Kidney capillary endothelial cell (primary cell): ENCODE measurements at regions not wholly inside any gene's neighbourhood (a gene's known extent, or its start where the extent isn't known, plus 50 kb on each side); places are given as distances from the start of the nearest gene placed in this dataset.

Experiments
- DNase-seq: peaks from one replicate; pipeline ENCODE4 v3.0.0-alpha.2; 2018; ENCODE audit warnings: low spot score

DNA sequence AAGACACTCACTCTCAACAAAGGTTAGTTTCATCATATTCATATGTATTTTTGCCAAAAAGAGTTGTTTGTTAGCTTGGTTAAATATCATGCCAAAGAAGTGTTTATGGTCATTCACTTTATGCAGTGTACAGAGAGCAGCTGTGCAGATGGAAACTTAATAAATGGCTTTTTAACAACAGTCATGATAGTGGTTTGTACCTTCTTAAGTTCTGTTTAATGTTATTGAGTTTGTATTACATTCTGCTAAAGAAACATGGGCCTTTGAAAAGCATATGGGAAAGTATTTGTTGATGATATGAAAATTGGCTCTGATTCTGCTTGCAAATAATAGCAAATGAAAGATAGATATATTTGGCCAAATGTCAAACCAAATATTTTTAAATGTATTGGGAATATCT, 607.3 kb downstream of the NCAM2 start:
- no peak for DNase-seq

DNA sequence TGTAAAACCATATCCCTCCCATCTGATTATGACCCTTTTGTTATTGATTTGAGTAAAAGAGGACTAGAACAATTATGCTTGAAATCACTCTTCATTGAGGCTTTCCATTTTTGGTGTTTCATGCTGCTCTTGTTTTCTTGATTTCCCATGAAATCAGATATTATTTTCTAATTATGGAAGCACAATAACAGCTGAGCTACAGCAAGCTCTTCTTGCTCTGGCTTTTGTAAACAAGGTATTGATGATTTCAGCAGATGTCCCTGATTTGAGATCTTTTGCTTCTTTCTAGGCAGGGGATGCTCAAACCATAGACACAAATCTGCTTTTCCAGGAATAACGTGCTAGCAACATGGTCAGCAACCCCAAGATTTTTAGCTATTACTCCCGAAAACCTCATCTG, 607.8 kb downstream of the NCAM2 start:
- no peak for DNase-seq

DNA sequence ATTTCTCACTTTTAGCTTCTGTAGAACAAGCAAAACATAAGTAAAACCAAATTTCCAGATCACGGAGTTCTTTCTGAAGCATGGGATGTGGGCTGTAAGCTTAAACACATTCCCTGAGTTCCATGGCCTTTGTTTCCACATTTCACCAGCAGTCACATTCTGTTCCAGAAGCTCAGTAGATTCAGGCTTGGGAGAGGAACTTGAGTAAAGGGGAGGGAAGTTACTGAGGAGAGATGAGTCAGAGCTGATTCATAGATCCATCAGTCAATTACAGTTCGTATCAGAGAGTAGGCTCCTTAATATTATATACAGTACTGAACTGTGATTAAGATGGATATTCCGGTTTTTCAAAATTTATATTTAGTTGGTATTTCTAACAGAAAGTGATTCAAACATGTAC, 614.3 kb downstream of the NCAM2 start:
- no peak for DNase-seq

DNA sequence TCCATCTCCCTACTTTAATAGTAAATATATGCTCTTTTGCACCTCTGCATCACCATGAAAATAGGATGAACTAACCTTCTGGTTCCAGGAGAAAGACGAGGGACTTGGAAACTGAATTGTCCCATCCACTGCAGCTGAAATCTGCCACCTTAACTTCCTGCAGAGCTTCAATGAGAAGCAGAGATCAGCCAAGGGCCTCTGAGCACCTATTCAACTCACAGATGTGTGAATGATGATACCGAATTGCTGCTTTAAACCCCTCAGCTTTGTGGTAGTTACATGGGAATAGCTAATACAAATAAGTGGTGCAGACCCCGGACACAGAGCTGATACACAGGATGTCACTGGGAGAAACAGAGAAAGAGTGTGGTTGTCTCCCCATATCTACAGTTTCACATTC, 616.8 kb downstream of the NCAM2 start:
- no peak for DNase-seq

DNA sequence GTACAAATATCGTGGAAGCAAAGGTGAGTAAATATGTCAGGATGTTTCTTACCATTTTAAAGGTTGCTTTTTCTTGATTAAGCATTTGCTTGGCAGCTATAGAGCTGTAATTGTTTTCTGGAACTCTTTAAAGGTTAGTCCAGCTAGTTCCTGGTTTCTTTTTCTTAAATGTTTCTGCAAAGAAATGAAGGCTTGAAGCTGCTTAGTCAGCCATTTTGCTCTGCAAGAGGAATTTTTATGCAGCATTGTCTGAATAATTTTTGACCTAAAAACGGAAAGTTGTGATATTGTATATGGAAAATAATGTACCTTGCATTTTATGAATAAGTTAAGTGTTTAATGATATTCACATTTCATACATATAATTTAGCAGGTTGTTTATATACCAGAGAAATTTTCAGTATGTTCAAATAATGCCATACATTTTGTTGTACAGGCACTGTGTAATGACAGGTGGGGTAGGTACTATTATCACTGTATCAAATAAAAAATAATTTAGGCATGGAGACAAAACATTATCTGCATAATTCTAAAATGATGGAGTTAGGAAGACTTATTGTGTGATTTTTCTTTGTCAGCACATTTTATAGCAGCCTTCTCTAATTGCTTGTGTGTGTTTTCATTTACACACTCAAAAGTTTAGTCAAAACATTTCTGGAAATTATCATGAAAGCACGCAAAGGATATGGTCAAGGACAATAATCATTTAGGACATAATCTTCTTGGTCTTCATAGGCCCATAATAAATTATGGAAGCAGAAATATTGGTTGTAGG, 624.4 kb downstream of the NCAM2 start:
- DNase-seq = no peak

DNA sequence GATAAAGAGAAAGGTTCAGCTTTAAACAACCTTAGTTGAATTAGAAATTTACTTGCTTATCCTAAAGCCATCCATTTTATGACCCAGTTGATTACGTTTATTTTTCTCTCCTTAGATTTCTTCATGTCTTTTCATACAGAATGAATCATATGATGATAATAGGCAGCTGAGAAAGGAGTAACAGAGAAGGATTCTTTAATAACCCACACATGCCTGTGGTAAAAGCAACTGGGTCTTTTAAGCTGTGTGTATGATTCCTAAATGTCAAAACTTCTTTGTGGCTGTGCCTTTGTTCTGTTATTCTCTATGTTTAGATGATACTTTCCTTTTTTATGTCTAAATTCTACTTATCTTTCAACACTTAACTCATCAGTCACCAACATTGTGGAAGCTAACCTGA, 626.5 kb downstream of the NCAM2 start:
- DNase-seq = no peak

DNA sequence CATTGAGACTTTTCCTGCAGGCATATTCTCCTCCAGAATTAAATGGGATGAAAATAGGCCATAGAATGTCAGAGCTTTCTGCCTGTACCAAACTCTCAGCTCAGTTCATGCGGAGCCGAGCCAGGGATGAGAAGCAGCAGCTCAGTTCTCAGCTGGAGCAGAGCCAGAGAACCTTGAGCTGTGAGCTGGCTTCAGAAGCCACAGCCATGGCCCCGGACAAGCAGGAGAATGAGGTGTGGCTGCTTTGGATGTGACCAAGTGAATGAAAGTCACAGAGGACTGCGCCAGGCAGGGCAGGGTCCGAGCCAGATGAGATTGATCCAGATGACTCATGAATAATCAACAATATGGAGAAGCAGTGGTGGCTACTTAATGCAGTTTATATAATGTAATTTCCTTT, 633.8 kb downstream of the NCAM2 start:
- no peak for DNase-seq

DNA sequence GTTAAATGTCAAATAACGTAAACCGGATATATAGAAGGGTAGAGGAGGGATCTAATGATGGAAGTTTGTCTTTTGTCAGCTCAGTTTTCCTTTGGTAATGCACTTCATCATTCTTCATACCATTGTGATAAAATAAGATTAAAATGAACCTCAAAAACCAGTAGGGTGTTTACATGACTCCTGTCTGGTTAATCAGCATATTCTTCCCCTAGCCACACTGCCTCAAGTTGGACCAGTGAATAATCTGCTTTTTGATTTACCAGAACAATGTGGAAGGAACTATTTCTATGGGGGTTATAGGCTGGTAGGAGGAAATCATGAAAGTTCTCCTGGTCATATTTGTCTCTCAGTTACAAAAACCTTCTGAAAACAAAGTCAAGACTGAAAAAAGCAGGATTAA, 634.7 kb downstream of the NCAM2 start:
- no peak for DNase-seq

DNA sequence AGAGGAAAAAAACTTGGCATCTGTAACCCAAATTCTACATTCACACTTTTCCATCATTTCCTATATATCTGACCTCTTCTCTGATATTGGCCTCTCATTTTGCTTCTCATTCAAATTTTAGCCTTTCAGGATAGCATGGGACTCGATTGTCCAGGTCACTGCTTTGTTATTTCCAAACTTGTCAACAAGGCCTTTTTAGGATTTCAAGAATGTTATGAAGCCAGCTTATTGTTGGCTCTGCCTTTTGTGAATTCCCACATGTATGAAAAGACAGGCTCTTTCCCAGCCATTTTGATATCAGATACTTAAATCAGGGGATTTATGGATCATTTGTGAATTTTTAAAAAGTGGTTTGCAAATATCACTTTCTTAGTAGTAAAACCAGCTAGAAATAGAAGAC, 663.5 kb downstream of the NCAM2 start:
- no peak for DNase-seq

DNA sequence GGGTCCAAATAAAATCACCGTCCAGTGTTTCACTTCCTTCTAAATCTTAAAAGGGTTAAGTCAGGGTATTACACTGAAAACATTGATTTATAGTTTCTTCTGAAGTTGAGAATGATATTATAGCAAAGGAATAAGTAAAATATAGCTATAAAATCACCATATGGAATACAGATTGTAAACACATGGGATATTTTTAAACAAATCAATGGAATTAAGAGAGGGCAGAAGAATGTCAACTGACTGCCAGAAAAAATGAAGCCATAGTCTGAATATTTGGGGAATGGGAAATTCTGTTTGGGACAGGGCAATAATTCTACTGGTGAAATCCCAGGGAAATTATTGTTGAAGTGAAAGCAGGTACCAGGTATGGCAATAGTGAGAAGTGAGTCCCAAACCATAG, 664.6 kb downstream of the NCAM2 start:
- no peak for DNase-seq

DNA sequence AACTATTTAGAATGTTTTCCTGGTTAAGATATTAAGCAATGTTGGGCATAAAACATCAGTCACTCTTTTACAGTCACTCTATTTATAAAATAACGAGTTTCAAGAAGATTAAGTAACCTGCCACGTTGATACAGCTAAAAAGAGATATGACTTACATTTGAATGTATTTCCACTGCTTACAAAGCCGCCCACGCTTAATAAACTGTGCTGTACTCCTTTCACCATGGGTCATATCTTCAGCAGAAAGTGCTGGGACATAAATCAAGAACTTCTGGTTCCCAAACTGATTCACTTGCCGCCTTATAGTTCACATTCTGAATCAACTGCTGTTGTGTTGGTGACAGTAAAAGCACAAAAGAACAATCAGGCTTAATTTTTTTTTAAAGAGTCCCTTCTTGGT, 666.7 kb downstream of the NCAM2 start:
- no peak for DNase-seq

DNA sequence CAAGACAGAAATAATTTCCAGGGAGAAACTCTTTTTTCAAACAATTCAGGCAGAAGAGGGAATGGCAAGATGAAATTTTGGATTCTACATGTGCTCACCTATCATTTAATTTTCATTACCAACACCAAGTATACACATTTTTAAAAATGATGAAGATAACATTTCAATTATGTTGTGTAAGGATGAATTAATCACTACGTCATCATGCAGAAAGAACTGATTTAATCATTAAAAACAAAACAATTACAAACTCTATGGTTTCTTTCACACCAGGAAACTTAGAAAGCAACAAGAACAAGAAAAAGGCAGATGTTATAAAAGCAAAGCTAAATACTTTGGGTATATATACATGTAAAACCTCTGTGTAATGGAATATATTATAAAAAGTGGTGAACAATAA, 668.5 kb downstream of the NCAM2 start:
- DNase-seq = no peak

DNA sequence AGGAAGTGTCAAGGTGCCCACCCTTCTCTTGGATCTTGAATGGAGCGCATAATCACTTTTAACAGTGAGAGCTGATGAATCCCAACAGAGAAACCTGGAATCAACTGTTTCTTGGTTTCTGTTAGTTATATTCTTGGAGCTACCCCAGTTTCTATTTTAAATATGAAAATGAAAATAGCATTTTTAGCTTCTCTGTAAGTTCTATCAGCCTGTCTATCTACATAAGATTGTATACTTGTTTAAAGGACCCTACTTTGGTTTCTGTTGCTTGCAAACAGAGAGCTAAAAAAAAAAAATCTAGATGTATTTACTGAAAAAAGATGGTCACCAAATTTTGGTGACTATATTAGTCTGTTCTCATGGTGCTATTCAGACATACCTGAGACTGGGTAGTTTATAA, 670.0 kb downstream of the NCAM2 start:
- DNase-seq = no peak

DNA sequence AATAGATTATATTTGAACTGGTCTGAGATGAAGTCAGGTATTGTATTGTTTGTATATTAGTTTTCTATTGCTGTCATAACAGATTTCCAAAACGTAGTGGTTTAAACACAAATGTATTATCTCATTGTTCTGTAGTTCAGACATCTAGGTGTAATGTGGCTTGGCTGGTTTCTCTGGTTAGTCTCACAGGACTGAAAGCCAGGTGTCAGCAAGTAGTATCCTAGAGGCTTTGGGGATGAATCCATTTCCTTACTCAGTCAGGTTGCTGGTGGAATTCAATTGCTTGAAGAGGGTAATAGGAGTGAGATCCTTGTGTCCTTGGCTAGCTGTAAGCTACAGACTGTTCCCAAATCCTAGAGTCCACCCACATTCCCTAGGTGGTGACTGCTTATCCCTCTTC, 675.8 kb downstream of the NCAM2 start:
- no peak for DNase-seq

DNA sequence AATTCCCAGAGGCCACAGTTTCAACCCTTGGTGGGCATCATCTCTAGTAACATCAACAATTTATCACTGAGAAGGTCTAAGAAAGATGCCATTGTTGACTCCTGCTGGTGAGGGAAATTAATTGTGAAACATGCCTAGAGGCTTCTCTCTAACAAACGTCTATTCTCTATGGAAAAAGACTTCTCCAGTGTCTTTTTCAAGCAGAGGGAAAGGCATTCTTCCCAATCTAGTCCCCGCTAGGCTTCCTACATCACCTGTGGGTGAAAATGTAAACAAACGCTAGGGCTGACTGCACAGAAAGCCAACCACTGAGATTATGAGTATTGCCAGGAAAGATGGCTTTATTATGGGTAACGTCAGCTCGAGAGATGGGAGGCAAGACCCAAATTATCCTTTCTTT, 677.4 kb downstream of the NCAM2 start:
- no peak for DNase-seq

DNA sequence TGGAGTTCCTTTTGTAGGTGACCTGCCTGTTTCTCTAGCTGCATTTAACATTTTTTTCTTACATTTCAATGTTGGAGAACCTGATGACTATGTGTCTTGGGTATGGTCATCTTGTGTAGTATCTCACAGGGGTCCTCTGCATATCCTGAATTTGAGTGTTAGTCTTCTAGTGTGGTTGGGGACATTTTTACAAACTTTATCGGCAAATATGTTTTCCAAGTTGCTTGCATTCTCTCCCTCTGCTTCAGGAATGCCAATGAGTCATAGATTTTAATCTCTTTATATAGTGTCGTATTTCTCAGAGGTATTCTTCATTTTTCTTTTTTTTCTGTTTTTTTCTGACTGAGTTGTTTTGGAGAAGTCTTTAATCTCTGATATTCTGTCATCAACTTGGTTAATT, 684.0 kb downstream of the NCAM2 start:
- no peak for DNase-seq

DNA sequence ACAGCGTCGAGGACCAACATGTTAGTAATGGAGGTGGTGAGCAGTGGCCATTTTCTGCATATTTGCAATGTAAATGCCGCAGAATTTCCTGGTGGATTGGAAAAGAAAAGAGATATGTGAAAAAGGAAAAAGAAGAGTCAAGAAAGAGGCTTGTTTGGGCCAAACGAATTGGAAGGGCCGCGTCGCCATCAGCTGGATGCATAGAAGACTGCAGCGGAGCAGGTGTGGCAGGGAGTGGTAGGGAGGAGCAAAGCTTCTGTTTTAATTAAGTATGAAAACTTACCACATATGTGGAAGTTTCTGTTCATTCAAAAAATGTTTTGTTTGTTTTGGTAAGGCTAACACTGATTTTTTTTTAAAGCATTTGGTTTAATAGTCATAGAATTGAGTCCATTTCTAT, 690.7 kb downstream of the NCAM2 start:
- DNase-seq = no peak

DNA sequence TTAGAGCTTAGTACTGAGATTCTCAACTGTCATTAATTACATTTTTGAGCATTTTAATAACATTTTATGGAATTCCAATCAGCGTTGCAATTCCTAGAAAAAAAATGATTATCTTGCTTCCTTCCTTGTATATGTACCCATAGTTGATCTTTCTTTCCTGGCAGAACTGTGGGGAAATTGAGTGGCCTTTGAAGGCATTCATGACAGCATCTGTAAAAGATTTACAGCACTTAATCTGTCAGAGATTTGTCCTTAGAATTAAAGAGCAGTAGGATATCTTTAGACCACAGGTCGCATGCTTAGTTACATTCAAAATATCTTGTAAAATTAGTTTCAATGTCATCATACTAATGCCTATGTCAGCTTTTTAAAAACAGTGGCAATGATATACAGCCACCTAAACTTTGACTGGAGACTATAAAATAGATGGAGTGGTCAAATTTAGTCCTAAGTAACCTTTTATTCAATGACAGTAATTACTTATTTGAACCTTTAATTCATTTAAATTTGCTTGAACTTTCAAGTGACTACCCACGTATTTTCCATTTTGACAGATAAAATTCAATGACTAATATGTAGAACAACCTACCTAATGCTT, 692.0 kb downstream of the NCAM2 start:
- no peak for DNase-seq

DNA sequence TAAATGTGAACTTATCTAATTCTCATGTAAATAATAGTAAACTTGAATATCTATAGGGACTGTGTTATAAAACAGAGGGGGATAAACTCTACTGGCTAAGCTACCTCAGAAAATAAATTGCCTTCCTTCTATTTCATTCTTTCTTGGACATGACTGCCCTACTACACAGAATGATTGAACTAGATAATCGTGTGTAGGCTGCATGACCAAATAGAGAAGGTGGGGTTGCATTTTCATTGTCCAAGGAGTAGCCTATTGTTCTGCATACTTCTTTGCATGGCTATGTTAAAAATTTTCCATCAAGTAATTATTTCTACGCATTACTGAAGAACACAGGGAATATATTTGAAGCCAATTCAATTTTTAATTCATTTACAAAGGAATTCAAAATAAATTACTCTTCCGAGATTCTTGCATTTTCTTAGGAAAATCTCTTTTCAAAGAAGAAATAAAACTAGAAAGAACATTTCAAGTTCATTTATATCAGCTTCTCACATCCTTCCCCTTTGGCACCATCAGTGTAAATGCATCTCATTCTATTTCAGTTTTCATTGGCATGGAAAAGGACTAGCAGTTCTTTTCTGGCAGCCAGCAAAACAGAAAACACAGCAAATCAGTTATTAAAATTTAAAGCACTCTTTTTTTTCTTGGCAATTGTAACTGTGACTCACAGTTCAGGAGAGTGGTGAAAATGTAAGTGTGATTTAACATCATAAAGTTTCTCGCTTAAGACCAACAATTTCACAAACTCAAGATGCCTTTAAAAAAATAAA, 714.7 kb downstream of the NCAM2 start:
- DNase-seq = no peak

DNA sequence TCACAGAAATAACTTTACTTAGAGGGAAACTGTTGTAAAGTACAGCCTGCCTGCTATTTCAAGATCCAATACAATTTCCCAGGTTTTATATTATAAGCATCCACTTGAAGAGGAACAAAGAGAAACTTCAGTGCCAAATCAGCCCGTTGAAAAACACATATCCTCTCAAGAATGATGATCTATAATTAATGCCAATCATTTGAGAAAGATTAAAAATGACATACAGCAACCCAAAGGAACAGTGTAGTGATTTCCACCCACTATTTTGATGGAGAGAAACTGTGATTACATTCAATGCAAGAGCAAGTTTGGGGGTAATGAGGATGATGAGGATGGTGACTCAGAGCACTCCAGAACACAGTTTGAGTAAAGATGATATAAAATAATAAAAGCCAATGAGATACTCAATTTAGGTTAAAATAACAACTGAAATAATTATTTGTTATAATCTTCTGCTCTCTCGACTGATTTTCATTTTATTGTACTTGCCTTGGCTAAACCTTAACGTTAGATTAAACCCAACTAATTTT, 715.5 kb downstream of the NCAM2 start:
- no peak for DNase-seq

DNA sequence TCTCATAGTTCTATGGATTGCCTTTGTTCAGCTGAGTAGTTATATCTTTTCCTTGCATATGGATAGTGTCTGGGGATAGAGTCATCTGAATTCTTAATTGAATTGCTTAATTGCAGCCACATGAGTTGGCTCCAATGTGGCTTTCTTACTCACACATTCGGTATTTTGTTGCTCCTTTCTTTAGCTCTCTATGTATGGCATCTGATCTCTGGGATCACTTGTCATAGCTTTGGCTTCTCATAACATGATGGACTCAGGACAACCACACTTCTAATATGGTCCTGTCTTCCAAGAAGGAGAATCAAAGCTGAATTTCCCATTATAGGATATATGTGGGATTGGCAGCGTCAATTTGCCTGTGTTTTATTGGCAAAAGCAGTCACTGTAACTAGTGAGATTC, 716.2 kb downstream of the NCAM2 start:
- DNase-seq = no peak

DNA sequence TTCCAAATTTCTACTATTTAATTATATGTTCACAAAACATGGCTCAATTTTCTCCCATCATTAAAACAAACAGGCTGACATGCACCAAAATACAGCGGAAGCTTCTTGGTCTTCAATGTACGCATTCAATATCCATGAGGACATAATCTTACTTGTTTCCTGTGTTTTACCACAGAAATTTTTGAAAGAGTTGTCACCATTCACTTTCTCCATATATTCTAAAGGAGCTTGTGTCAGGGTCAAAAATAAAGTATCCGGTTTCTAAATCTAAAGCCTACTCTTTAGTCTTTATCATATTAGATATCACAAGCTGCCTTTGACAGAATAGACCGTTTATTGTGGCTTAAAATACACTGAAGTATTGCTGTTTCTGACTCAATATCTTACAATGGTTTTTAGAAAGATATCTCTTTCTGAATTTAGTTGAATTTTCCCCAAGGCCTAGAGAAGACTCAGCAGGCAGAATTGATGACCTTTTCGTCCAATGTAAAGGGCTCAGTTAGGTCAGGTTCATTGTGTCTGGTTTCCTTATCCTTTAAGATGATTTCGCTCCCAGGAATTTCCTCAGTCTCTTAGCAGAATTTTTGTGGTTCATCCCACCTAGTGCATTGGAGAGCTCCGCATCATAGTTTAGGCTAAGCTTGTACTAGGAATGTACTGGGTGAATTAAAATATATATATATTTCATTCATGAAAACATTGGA, 717.2 kb downstream of the NCAM2 start:
- no peak for DNase-seq

DNA sequence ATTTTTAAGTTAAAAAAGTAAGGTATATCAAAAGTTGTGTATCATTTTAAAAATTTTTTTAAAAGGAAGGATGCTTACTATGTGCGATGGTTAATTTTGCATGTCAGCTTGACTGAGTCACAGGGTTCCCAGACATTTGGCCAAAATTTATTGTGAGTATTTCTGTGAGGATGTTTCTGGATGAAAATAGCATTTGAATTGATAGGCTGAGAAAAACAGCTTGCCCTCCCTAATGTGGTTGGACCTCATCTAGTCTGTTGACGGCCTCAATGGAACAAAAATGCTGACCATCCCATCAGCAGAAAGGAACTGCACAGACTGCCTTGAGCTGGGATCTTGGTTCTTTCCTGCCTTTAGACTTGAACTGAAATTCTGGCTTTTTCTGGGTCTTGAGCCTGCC, 724.5 kb downstream of the NCAM2 start:
- DNase-seq = no peak
